CMK (cell line): ENCODE measurements at regions not wholly inside any gene's neighbourhood (a gene's known extent, or its start where the extent isn't known, plus 50 kb on each side); places are given as distances from the start of the nearest gene placed in this dataset.
"Not testable (repeated sequence)": the region's sequence is repeated elsewhere in the genome, so short reads cannot be mapped to it uniquely, and the experiment has no call there.

ENCODE experiments used
- DNase-seq: peaks from one replicate; pipeline ENCODE4 v3.0.0-alpha.2; 2010; ENCODE audit warnings: low read depth

GRCh38 chr1:238764779-238765178, 621.6 kb upstream of the CHRM3 start:
- DNase-seq = no peak

GRCh38 chr1:238753252-238753651, 633.1 kb upstream of the CHRM3 start:
- no peak for DNase-seq

GRCh38 chr1:238752327-238752726, 634.0 kb upstream of the CHRM3 start:
- DNase-seq = no peak

GRCh38 chr1:238745069-238745468, 641.3 kb upstream of the CHRM3 start:
- DNase-seq = no peak

GRCh38 chr1:238738892-238739291, 647.5 kb upstream of the CHRM3 start:
- DNase-seq = no peak

- DNase-seq = no peak
Measured at GRCh38 chr1:238727670-238728069, 658.7 kb upstream of the CHRM3 start.

GRCh38 chr1:238722812-238723211, 663.6 kb upstream of the CHRM3 start:
- DNase-seq = no peak

- no peak for DNase-seq
Measured at GRCh38 chr1:238710697-238711096, 675.7 kb upstream of the CHRM3 start.

GRCh38 chr1:238701024-238701423, 685.3 kb upstream of the CHRM3 start:
- no peak for DNase-seq

- no peak for DNase-seq
Measured at GRCh38 chr1:238690415-238690814, 696.0 kb upstream of the CHRM3 start.

- not testable (repeated sequence) for DNase-seq
Measured at GRCh38 chr1:238684576-238684975, 701.8 kb upstream of the CHRM3 start.

- no peak for DNase-seq
Measured at GRCh38 chr1:238681451-238681850, 704.9 kb upstream of the CHRM3 start.

GRCh38 chr1:238681021-238681420, 705.3 kb upstream of the CHRM3 start:
- DNase-seq = no peak

GRCh38 chr1:238677567-238677966, 708.8 kb upstream of the CHRM3 start:
- DNase-seq = no peak

GRCh38 chr1:238675221-238675620, 711.1 kb upstream of the CHRM3 start:
- DNase-seq = no peak

- DNase-seq = no peak
Measured at GRCh38 chr1:238674316-238674715, 712.1 kb upstream of the CHRM3 start.

GRCh38 chr1:238673561-238673960, 712.8 kb upstream of the CHRM3 start:
- DNase-seq = no peak

GRCh38 chr1:238672806-238673205, 713.6 kb upstream of the CHRM3 start:
- DNase-seq = no peak

- no peak for DNase-seq
Measured at GRCh38 chr1:238672262-238672661, 714.1 kb upstream of the CHRM3 start.

GRCh38 chr1:238664139-238664538, 722.2 kb upstream of the CHRM3 start:
- no peak for DNase-seq

- DNase-seq = no peak
Measured at GRCh38 chr1:238660849-238661248, 725.5 kb upstream of the CHRM3 start.

- no peak for DNase-seq
Measured at GRCh38 chr1:238658763-238659162, 727.6 kb upstream of the CHRM3 start.

- DNase-seq = no peak
Measured at GRCh38 chr1:238653693-238654321, 732.6 kb upstream of the CHRM3 start.

GRCh38 chr1:238652346-238652968, 733.9 kb upstream of the CHRM3 start:
- DNase-seq = no peak
